Mucosa of rectum (tissue), 2 donors: ENCODE measurements at regions not wholly inside any gene's neighbourhood (a gene's known extent, or its start where the extent isn't known, plus 50 kb on each side); places are given as distances from the start of the nearest gene placed in this dataset.
"Not testable (repeated sequence)": the region's sequence is repeated elsewhere in the genome, so short reads cannot be mapped to it uniquely, and the experiment has no call there.

ENCODE experiments used
- H3K27ac ChIP-seq, 2 donors: one replicate each; pipeline ENCODE4 v1.7.0; 2013; ENCODE audit warnings: inconsistent platforms in 2 of 2, low read depth in 2 of 2, low read length in 2 of 2
- H3K27me3 ChIP-seq, 2 donors: one replicate each; pipeline ENCODE4 v1.7.0; 2013; ENCODE audit warnings: low read length in 2 of 2; ENCODE audit not compliant: control insufficient read depth in 2 of 2, insufficient read depth in 2 of 2
- H3K36me3 ChIP-seq, 2 donors: one replicate each; pipeline ENCODE4 v1.7.0; 2013; ENCODE audit warnings: low read length in 2 of 2; ENCODE audit not compliant: control insufficient read depth in 2 of 2, insufficient read depth in 2 of 2
- H3K4me1 ChIP-seq, 2 donors: one replicate each; pipeline ENCODE4 v1.7.0; 2013; ENCODE audit warnings: low read length in 2 of 2, mild to moderate bottlenecking in 1 of 2; ENCODE audit not compliant: control insufficient read depth in 2 of 2, insufficient read depth in 2 of 2
- H3K4me3 ChIP-seq, 2 donors: one replicate each; pipeline ENCODE4 v1.7.0; 2013; ENCODE audit warnings: low read length in 2 of 2
- H3K9ac ChIP-seq, 2 donors: one replicate each; pipeline ENCODE4 v1.7.0; 2013; ENCODE audit warnings: low read length in 2 of 2, low read depth in 1 of 2, mild to moderate bottlenecking in 1 of 2
- H3K9me3 ChIP-seq, 2 donors: one replicate each; pipeline ENCODE4 v1.7.0; 2013; ENCODE audit warnings: low read length in 2 of 2; ENCODE audit not compliant: control insufficient read depth in 2 of 2
- donor health status: healthy.
- donor health status: Normal muscosa, but diverticular disease.

GRCh38 chr2:215550331-215550730, 114.5 kb upstream of the FN1 start:
- Histone ChIP-seq H3K4me3 (no peak overlapping the region), H3K36me3 (no peaks in the 10 kb centered on the region), H3K4me1 (no peaks in the 10 kb centered on the region), H3K9me3 (no peaks in the 10 kb centered on the region), H3K27ac (no peak overlapping the region), H3K27me3 (no peaks in the 10 kb centered on the region), H3K9ac (no peak overlapping the region)

GRCh38 chr2:215548714-215549113, 112.8 kb upstream of the FN1 start:
- Histone ChIP-seq H3K27me3 (no peaks in the 10 kb centered on the region), H3K4me3 (no peak overlapping the region), H3K27ac (no peak overlapping the region), H3K9ac (no peak overlapping the region), H3K9me3 (no peaks in the 10 kb centered on the region), H3K36me3 (no peaks in the 10 kb centered on the region), H3K4me1 (no peaks in the 10 kb centered on the region)

GRCh38 chr2:215542690-215543089, 106.8 kb upstream of the FN1 start:
- no peak overlapping the region for H3K4me3 ChIP-seq

GRCh38 chr2:215540658-215541057, 104.8 kb upstream of the FN1 start:
- Histone ChIP-seq H3K4me1 (no peaks in the 10 kb centered on the region), H3K27me3 (no peaks in the 10 kb centered on the region), H3K36me3 (no peaks in the 10 kb centered on the region), H3K9ac (no peak overlapping the region), H3K9me3 (no peaks in the 10 kb centered on the region), H3K4me3 (no peak overlapping the region), H3K27ac (no peak overlapping the region)

More at GRCh38 chr2:215542690-215543089, 106.8 kb upstream of the FN1 start:
- Histone ChIP-seq H3K9me3 (no peaks in the 10 kb centered on the region), H3K36me3 (no peaks in the 10 kb centered on the region), H3K27me3 (no peaks in the 10 kb centered on the region), H3K27ac (no peak overlapping the region), H3K9ac (no peak overlapping the region), H3K4me1 (no peaks in the 10 kb centered on the region)

- Histone ChIP-seq H3K27ac (no peak overlapping the region), H3K9ac (no peak overlapping the region), H3K36me3 (no peaks in the 10 kb centered on the region), H3K4me3 (no peak overlapping the region), H3K9me3 (no peaks in the 10 kb centered on the region), H3K4me1 (no peaks in the 10 kb centered on the region), H3K27me3 (no peaks in the 10 kb centered on the region)
These were observed 101.7 kb upstream of the FN1 start for GRCh38 chr2:215537611-215538010.

- no peaks in the 10 kb centered on the region for H3K27me3 ChIP-seq
- H3K9ac ChIP-seq = no peak overlapping the region
- no peaks in the 10 kb centered on the region for H3K9me3 ChIP-seq
- no peaks in the 10 kb centered on the region for H3K4me1 ChIP-seq
- no peaks in the 10 kb centered on the region for H3K36me3 ChIP-seq
- no peak overlapping the region for H3K27ac ChIP-seq
- no peak overlapping the region for H3K4me3 ChIP-seq
These were observed 100.6 kb upstream of the FN1 start for GRCh38 chr2:215536510-215536909.

- Histone ChIP-seq H3K27me3 (no peaks in the 10 kb centered on the region), H3K4me1 (no peaks in the 10 kb centered on the region), H3K27ac (no peak overlapping the region), H3K4me3 (no peak overlapping the region), H3K9me3 (no peaks in the 10 kb centered on the region), H3K36me3 (no peaks in the 10 kb centered on the region), H3K9ac (no peak overlapping the region)
These were observed 99.9 kb upstream of the FN1 start for GRCh38 chr2:215535741-215536140.

- Histone ChIP-seq H3K36me3 (no peaks in the 10 kb centered on the region), H3K4me3 (no peak overlapping the region), H3K4me1 (no peaks in the 10 kb centered on the region), H3K9me3 (no peaks in the 10 kb centered on the region), H3K27me3 (no peaks in the 10 kb centered on the region), H3K9ac (no peak overlapping the region), H3K27ac (no peak overlapping the region)
These were observed 99.3 kb upstream of the FN1 start for GRCh38 chr2:215535125-215535668.

- H3K9ac ChIP-seq, H3K4me1 ChIP-seq, H3K36me3 ChIP-seq, H3K27me3 ChIP-seq, H3K9me3 ChIP-seq, H3K27ac ChIP-seq, H3K4me3 ChIP-seq: not testable (repeated sequence)
These were observed 97.8 kb upstream of the FN1 start for GRCh38 chr2:215533716-215534115.

GRCh38 chr2:215532844-215533243, 97.0 kb upstream of the FN1 start:
- H3K36me3 ChIP-seq = no peaks in the 10 kb centered on the region
- H3K27ac ChIP-seq = no peak overlapping the region
- H3K9me3 ChIP-seq = peaks cover 0 to 2% of the 10 kb centered on the region in 2 donors
- H3K27me3 ChIP-seq = no peaks in the 10 kb centered on the region
- no peaks in the 10 kb centered on the region for H3K4me1 ChIP-seq
- no peak overlapping the region for H3K9ac ChIP-seq
- H3K4me3 ChIP-seq = no peak overlapping the region

GRCh38 chr2:215531284-215531683, 95.4 kb upstream of the FN1 start:
- Histone ChIP-seq H3K4me3 (no peak overlapping the region), H3K4me1 (no peaks in the 10 kb centered on the region)

More at GRCh38 chr2:215531284-215531683, 95.4 kb upstream of the FN1 start:
- H3K9ac ChIP-seq = no peak overlapping the region
- H3K27ac ChIP-seq = no peak overlapping the region
- H3K9me3 ChIP-seq = peaks cover 0 to 2% of the 10 kb centered on the region in 2 donors
- no peaks in the 10 kb centered on the region for H3K36me3 ChIP-seq
- no peaks in the 10 kb centered on the region for H3K27me3 ChIP-seq
